ENCODE measurements at regions not wholly inside any gene's neighbourhood (a gene's known extent, or its start where the extent isn't known, plus 50 kb on each side); places are given as distances from the start of the nearest gene placed in this dataset.
"Not testable (repeated sequence)": the region's sequence is repeated elsewhere in the genome, so short reads cannot be mapped to it uniquely, and the experiment has no call there.

GRCh38 chr6:40138273-40138720, 204.0 kb upstream of the MOCS1 start:
- Histone ChIP-seq H3K4me3 (no peak overlapping the region), H3K36me3 (ENCODE audit: control insufficient read depth in 4 of 4, insufficient read depth in 4 of 4, low read length in 4 of 4) (no peaks in the 10 kb centered on the region), H3K9me3 (ENCODE audit: control insufficient read depth in 4 of 4, insufficient read depth in 3 of 4, low read length in 3 of 4) (peaks cover 0 to 5% (median 0%) of the 10 kb centered on the region in 4 donors), H3K9ac (ENCODE audit: insufficient read depth in 1 of 2, low read length in 2 of 2) (no peak overlapping the region), H3K4me1 (ENCODE audit: control insufficient read depth in 5 of 5, insufficient read depth in 5 of 5, low read length in 5 of 5) (peaks cover 0 to 1% (median 0%) of the 10 kb centered on the region in 5 donors), H3K27ac (ENCODE audit: low read depth in 1 of 2, low read length in 1 of 2) (no peak overlapping the region), H3K27me3 (ENCODE audit: control insufficient read depth in 3 of 3, insufficient read depth in 3 of 3, low read length in 2 of 3) (no peaks in the 10 kb centered on the region)
- DNase-seq (peak; percentile 6 to 51 (median 30)), ATAC-seq (ENCODE audit: insufficient read depth, low FRiP score) (peak; percentile 39)
- no peak for TF ChIP-seq CTCF (IDR thresholded peaks at IDR 0.05; ENCODE audit: control extremely low read depth, extremely low read depth)
- WGBS, 2 donors, result 68 to 73% methylated on average over 4 of the region's 4 CpGs

GRCh38 chr6:40135491-40136072, 201.3 kb upstream of the MOCS1 start:
- H3K27me3 ChIP-seq (ENCODE audit: control insufficient read depth in 3 of 3, insufficient read depth in 3 of 3, low read length in 2 of 3), result no peaks in the 10 kb centered on the region
- DNase-seq (no peak), ATAC-seq (ENCODE audit: insufficient read depth, low FRiP score) (no peak)
- no peak for TF ChIP-seq CTCF (IDR thresholded peaks at IDR 0.05; ENCODE audit: control extremely low read depth, extremely low read depth)
- H3K9me3 ChIP-seq (ENCODE audit: control insufficient read depth in 4 of 4, insufficient read depth in 3 of 4, low read length in 3 of 4), result peaks cover 0 to 6% (median 0%) of the 10 kb centered on the region in 4 donors
- no peaks in the 10 kb centered on the region for H3K36me3 ChIP-seq (ENCODE audit: control insufficient read depth in 4 of 4, insufficient read depth in 4 of 4, low read length in 4 of 4)
- no peak overlapping the region for H3K4me3 ChIP-seq
- H3K4me1 ChIP-seq (ENCODE audit: control insufficient read depth in 5 of 5, insufficient read depth in 5 of 5, low read length in 5 of 5), result peaks cover 0 to 1% (median 0%) of the 10 kb centered on the region in 5 donors
- H3K9ac ChIP-seq (ENCODE audit: insufficient read depth in 1 of 2, low read length in 2 of 2), result no peak overlapping the region
- H3K27ac ChIP-seq (ENCODE audit: low read depth in 1 of 2, low read length in 1 of 2), result no peak overlapping the region
- WGBS, 2 donors, result 61 to 67% methylated on average over 6 of the region's 6 CpGs

GRCh38 chr6:40133981-40134380, 199.7 kb upstream of the MOCS1 start:
- H3K36me3 ChIP-seq (ENCODE audit: control insufficient read depth in 4 of 4, insufficient read depth in 4 of 4, low read length in 4 of 4); H3K4me3 ChIP-seq; H3K9ac ChIP-seq (ENCODE audit: insufficient read depth in 1 of 2, low read length in 2 of 2); H3K27me3 ChIP-seq (ENCODE audit: control insufficient read depth in 3 of 3, insufficient read depth in 3 of 3, low read length in 2 of 3); ATAC-seq (ENCODE audit: insufficient read depth, low FRiP score); H3K4me1 ChIP-seq (ENCODE audit: control insufficient read depth in 5 of 5, insufficient read depth in 5 of 5, low read length in 5 of 5); DNase-seq; H3K9me3 ChIP-seq (ENCODE audit: control insufficient read depth in 4 of 4, insufficient read depth in 3 of 4, low read length in 3 of 4); H3K27ac ChIP-seq (ENCODE audit: low read depth in 1 of 2, low read length in 1 of 2): not testable (repeated sequence)
- 93 to 94% methylated on average over 20 of the region's 20 CpGs for WGBS, 2 donors

- Histone ChIP-seq H3K27me3 (ENCODE audit: control insufficient read depth in 3 of 3, insufficient read depth in 3 of 3, low read length in 2 of 3) (no peaks in the 10 kb centered on the region), H3K9me3 (ENCODE audit: control insufficient read depth in 4 of 4, insufficient read depth in 3 of 4, low read length in 3 of 4) (peaks cover 0 to 5% (median 0%) of the 10 kb centered on the region in 4 donors), H3K9ac (ENCODE audit: insufficient read depth in 1 of 2, low read length in 2 of 2) (no peak overlapping the region), H3K4me3 (no peak overlapping the region), H3K36me3 (ENCODE audit: control insufficient read depth in 4 of 4, insufficient read depth in 4 of 4, low read length in 4 of 4) (no peaks in the 10 kb centered on the region), H3K4me1 (ENCODE audit: control insufficient read depth in 5 of 5, insufficient read depth in 5 of 5, low read length in 5 of 5) (peaks cover 0 to 1% (median 0%) of the 10 kb centered on the region in 5 donors), H3K27ac (ENCODE audit: low read depth in 1 of 2, low read length in 1 of 2) (no peak overlapping the region)
- ATAC-seq (ENCODE audit: insufficient read depth, low FRiP score), result no peak
- 67 to 84% methylated on average over 2 of the region's 2 CpGs for WGBS, 2 donors
- no peak for TF ChIP-seq CTCF (IDR thresholded peaks at IDR 0.05; ENCODE audit: control extremely low read depth, extremely low read depth)
- DNase-seq, result no peak
Observed at GRCh38 chr6:40131675-40132074, 197.4 kb upstream of the MOCS1 start.
